GM23248 (cell line): ENCODE measurements at regions not wholly inside any gene's neighbourhood (a gene's known extent, or its start where the extent isn't known, plus 50 kb on each side); places are given as distances from the start of the nearest gene placed in this dataset.
A peak's percentile ranks its signal among the peaks of the same experiment; 100 is the strongest.

Experiments
- DNase-seq: peaks from one replicate; pipeline ENCODE4 v3.0.0-alpha.2; 2015
- H2AFZ ChIP-seq: fragments of 200-600 bp; sonication (generic); 2 replicates; pipeline ENCODE4 v1.6.1; 2016; ENCODE audit warnings: antibody characterized with exemption
- H3F3A ChIP-seq: fragments of 200-600 bp; sonication (generic); 2 replicates; pipeline ENCODE4 v1.6.1; 2016; ENCODE audit warnings: mild to moderate bottlenecking, antibody characterized with exemption, mixed run types; ENCODE audit not compliant: insufficient read depth
- H3K27ac ChIP-seq: fragments of 200-600 bp; sonication (generic); 2 replicates; pipeline ENCODE4 v1.5.1; 2016; ENCODE audit warnings: mild to moderate bottlenecking
- H3K27me3 ChIP-seq: fragments of 200-600 bp; sonication (generic); replicated peaks from 2 replicates; pipeline ENCODE4 v1.6.1; 2016; ENCODE audit warnings: mild to moderate bottlenecking; ENCODE audit not compliant: insufficient read depth
- H3K36me3 ChIP-seq: fragments of 200-600 bp; sonication (generic); 2 replicates; pipeline ENCODE4 v1.6.1; 2016; ENCODE audit warnings: low read depth, mild to moderate bottlenecking
- H3K4me1 ChIP-seq: fragments of 200-600 bp; sonication (generic); 2 replicates; pipeline ENCODE4 v1.6.1; 2016; ENCODE audit warnings: mild to moderate bottlenecking; ENCODE audit not compliant: insufficient read depth
- H3K4me2 ChIP-seq: fragments of 200-600 bp; sonication (generic); one replicate; pipeline ENCODE4 v1.6.1; 2016; ENCODE audit warnings: mild to moderate bottlenecking; ENCODE audit not compliant: unreplicated experiment
- H3K4me3 ChIP-seq: fragments of 200-600 bp; sonication (generic); 2 replicates; pipeline ENCODE4 v1.5.1; 2016; ENCODE audit warnings: mild to moderate bottlenecking
- H3K79me2 ChIP-seq: fragments of 200-600 bp; sonication (generic); 2 replicates; pipeline ENCODE4 v1.6.1; 2016; ENCODE audit warnings: mild to moderate bottlenecking; ENCODE audit not compliant: insufficient read depth
- H3K9ac ChIP-seq: fragments of 200-600 bp; sonication (generic); 2 replicates; pipeline ENCODE4 v1.6.1; 2016; ENCODE audit warnings: mild to moderate bottlenecking
- H3K9me2 ChIP-seq: fragments of 200-600 bp; sonication (generic); 2 replicates; pipeline ENCODE4 v1.6.1; 2016; ENCODE audit warnings: mixed run types, mild to moderate bottlenecking, moderate library complexity; ENCODE audit not compliant: insufficient read depth
- H3K9me3 ChIP-seq: fragments of 200-600 bp; sonication (generic); one replicate; pipeline ENCODE4 v1.6.1; 2017; ENCODE audit warnings: low read depth
- H4K20me1 ChIP-seq: fragments of 200-600 bp; sonication (generic); 2 replicates; pipeline ENCODE4 v1.6.0; 2016; ENCODE audit not compliant: insufficient read depth
- EZH2 ChIP-seq: fragments of 200-600 bp; sonication (generic); IDR thresholded peaks from 2 replicates; pipeline ENCODE4 v1.6.1; 2018; ENCODE audit warnings: antibody characterized with exemption, mild to moderate bottlenecking; ENCODE audit not compliant: insufficient read depth, poor library complexity, severe bottlenecking
- EZH2phosphoT487 ChIP-seq: fragments of 200-600 bp; sonication (generic); IDR thresholded peaks from 2 replicates; pipeline ENCODE4 v1.6.1; 2018; ENCODE audit warnings: antibody characterized with exemption, moderate library complexity, mild to moderate bottlenecking, low read depth; ENCODE audit not compliant: insufficient read depth
- WGBS, 2 experiments: methylation state at CpG; one replicate each; pipeline ENCODE4 v1.1.6; 2015 to 2017; ENCODE audit warnings: low lambda C conversion rate in 2 of 2, low coverage in 1 of 2; ENCODE audit errors: missing lambda C conversion rate in 2 of 2; 5-methylcytosine and 5-hydroxymethylcytosine counted together
- in situ Hi-C: fragments of 300-500 bp; cut with MboI; formaldehyde crosslinking; loops from 2 replicates; pipeline ENCODE4 v1.15.0; 2020

DNA sequence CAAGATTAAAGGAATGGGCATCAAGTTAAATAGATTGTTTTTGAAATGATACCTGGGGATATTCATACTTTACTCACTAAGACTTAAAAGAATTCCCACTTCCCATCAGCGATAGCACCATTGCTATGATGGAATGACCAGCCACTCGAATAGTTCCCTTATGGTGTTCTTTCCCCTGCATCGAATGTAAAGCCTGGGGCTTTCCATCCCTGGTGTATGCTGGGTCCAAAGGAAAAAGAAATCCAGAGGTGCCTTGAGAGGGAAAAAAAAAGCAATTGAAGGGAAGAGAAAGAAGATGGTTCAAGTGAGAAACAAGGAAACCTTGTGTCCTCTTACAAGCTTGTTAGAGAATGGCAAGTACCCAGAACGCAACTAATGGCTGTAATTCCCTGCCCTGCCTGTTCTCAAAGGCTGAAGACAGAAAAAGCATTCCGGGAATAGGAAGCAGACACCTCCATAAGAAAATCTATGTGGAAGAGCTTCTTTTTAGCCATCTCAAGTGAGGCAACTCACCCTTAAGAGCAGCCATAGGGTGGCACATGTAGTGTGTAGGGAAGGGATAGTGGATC, 351.1 kb upstream of the DAB2 start:
- no peaks in the 10 kb centered on the region for H3K79me2 ChIP-seq
- H3K4me3 ChIP-seq = no peak overlapping the region
- TF ChIP-seq EZH2phosphoT487 (no peak), EZH2 (no peak)
- in situ Hi-C loops = no loop called here
- H3K9me2 ChIP-seq = no peaks in the 10 kb centered on the region
- no peaks in the 10 kb centered on the region for H3K27me3 ChIP-seq
- peaks cover 34% of the 10 kb centered on the region for H3K4me1 ChIP-seq
- H3K27ac ChIP-seq = peak overlapping the region; percentile 11; the same call in 1 of the 2 replicates
- H3F3A ChIP-seq = peaks cover 12% of the 10 kb centered on the region; the same call in 1 of the 2 replicates
- no peaks in the 10 kb centered on the region for H4K20me1 ChIP-seq
- no peak overlapping the region for H3K9ac ChIP-seq
- no peak overlapping the region for H3K4me2 ChIP-seq
- H3K36me3 ChIP-seq = no peaks in the 10 kb centered on the region
- H2AFZ ChIP-seq = no peak overlapping the region
- 98 to 100% methylated on average over 5 of the region's 5 CpGs for WGBS, 2 experiments
- H3K9me3 ChIP-seq = no peaks in the 10 kb centered on the region
- no peak for DNase-seq

- Histone ChIP-seq H3K4me2 (peak overlapping the region; percentile 64), H3K4me3 (no peak overlapping the region), H4K20me1 (no peaks in the 10 kb centered on the region), H3K27me3 (no peaks in the 10 kb centered on the region), H3K36me3 (no peaks in the 10 kb centered on the region), H2AFZ (0 out of 2 replicates have a peak overlapping the region, but pooled peaks have one; percentile 1), H3K9me3 (no peaks in the 10 kb centered on the region), H3K79me2 (no peaks in the 10 kb centered on the region), H3F3A (peaks cover 12% of the 10 kb centered on the region; the same call in 1 of the 2 replicates), H3K9ac (no peak overlapping the region), H3K9me2 (no peaks in the 10 kb centered on the region), H3K27ac (peak overlapping the region; percentile 57), H3K4me1 (peaks cover 27% of the 10 kb centered on the region)
- peak; percentile 94 for DNase-seq
- no peak for TF ChIP-seq EZH2phosphoT487
- 39 to 44% methylated on average over 2 of the region's 2 CpGs for WGBS, 2 experiments
- in situ Hi-C loops = no loop called here
These were observed 350.5 kb upstream of the DAB2 start for GRCh38 chr5:39775086-39775796.

DNA sequence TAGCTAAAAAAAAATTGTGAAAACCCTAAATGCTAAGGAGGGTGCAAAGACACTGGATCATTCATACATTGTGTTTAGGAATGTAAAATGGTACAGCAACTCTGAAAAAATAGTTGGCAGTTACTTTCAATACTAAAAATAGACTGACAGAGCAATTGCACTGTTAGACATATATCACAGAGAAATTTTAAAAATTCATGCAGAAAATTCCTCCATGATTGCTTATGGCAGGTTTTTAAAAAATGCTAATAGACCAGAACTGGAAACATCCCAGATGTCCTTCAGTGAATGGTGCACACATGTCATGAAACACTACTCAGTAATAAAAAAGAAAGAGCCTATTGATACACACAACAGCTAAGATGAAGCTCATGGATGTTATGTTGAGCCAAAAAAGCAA, 349.8 kb upstream of the DAB2 start:
- TF ChIP-seq EZH2 (no peak), EZH2phosphoT487 (no peak)
- Histone ChIP-seq H3F3A (peaks cover 12% of the 10 kb centered on the region; the same call in 1 of the 2 replicates), H2AFZ (0 out of 2 replicates have a peak overlapping the region, but pooled peaks have one; percentile 1), H3K9me3 (no peaks in the 10 kb centered on the region), H3K9me2 (no peaks in the 10 kb centered on the region), H3K79me2 (no peaks in the 10 kb centered on the region), H3K4me3 (no peak overlapping the region), H3K27ac (peak overlapping the region; percentile 57; the same call in 1 of the 2 replicates), H3K4me2 (no peak overlapping the region), H3K27me3 (no peaks in the 10 kb centered on the region), H4K20me1 (no peaks in the 10 kb centered on the region), H3K4me1 (peaks cover 21% of the 10 kb centered on the region), H3K36me3 (no peaks in the 10 kb centered on the region), H3K9ac (no peak overlapping the region)
- in situ Hi-C loops = no loop called here
- peak; percentile 2 for DNase-seq

DNA sequence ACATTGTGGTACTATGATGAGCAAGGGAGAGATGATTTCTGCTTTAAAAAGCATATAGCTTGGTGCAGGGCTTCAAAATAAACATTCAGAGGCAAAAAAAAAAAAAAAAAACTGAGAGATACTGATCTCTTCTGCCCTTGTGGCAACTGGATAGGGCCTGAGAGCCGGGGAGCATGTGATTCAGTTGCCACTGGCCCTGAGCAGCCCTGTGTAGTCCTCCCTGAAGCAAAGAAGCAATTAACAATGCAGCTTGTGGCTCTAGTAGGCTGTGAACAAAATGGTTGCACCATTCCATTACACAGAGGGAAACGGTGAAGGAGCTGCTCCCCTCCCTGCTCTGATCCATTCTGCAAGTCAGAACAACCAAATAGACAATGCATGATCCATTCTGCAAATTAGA, 347.5 kb upstream of the DAB2 start:
- in situ Hi-C loops = no loop called here
- no peak for DNase-seq
- Histone ChIP-seq H3K4me3 (no peak overlapping the region), H3K9me3 (no peaks in the 10 kb centered on the region), H3K4me1 (peaks cover 19% of the 10 kb centered on the region), H3K27ac (no peak overlapping the region), H3K79me2 (no peaks in the 10 kb centered on the region), H3K4me2 (no peak overlapping the region), H2AFZ (no peak overlapping the region), H4K20me1 (no peaks in the 10 kb centered on the region), H3F3A (peaks cover 12% of the 10 kb centered on the region; the same call in 1 of the 2 replicates), H3K9ac (no peak overlapping the region), H3K9me2 (no peaks in the 10 kb centered on the region), H3K36me3 (no peaks in the 10 kb centered on the region), H3K27me3 (no peaks in the 10 kb centered on the region)
- TF ChIP-seq EZH2phosphoT487 (no peak), EZH2 (no peak)
- WGBS, 2 experiments = 90 to 99% methylated on average over 2 of the region's 2 CpGs
